ENCODE measurements at regions not wholly inside any gene's neighbourhood (a gene's known extent, or its start where the extent isn't known, plus 50 kb on each side); places are given as distances from the start of the nearest gene placed in this dataset.

DNA sequence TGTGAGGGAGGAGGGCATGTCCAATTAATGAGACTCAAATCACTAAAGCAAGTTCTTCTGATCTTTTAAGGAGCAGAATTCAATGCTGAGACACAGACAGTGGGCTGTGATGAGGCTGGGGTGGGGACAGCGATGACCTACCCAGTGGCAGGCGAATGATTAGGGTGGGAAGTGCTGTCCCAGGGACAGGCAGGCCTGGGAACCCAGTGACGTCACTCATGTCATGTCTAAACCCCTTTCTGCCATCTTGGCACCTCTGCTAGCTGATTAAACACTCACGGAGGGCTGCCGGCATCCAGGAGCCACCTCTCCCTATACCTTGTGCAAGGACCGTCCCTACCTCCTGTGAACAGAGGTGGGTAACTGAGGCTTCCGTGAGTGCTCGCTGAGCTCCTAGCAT is 1235.2 kb downstream of the TBC1D22A start:
- TF ChIP-seq CTCF (IDR thresholded peaks at IDR 0.05; ENCODE audit: control insufficient read depth, insufficient read depth, low read depth, low read length, missing control alignments) = no peak
- H3K4me3 ChIP-seq (ENCODE audit: control insufficient read depth, low read depth, low read length) = no peak overlapping the region
- no peak for DNase-seq (ENCODE audit: low read depth)

- no peak overlapping the region for H3K4me3 ChIP-seq (ENCODE audit: control insufficient read depth, low read depth, low read length)
- no peak for TF ChIP-seq CTCF (IDR thresholded peaks at IDR 0.05; ENCODE audit: control insufficient read depth, insufficient read depth, low read depth, low read length, missing control alignments)
- no peak for DNase-seq (ENCODE audit: low read depth)
These were observed 1234.7 kb downstream of the TBC1D22A start for GRCh38 chr22:47997052-47997590.

GRCh38 chr22:47996446-47996857 is 1234.0 kb downstream of the TBC1D22A start:
- no peak overlapping the region for H3K4me3 ChIP-seq (ENCODE audit: control insufficient read depth, low read depth, low read length)
- no peak for DNase-seq (ENCODE audit: low read depth)
- TF ChIP-seq CTCF (IDR thresholded peaks at IDR 0.05; ENCODE audit: control insufficient read depth, insufficient read depth, low read depth, low read length, missing control alignments) = no peak

- no peak for TF ChIP-seq CTCF (IDR thresholded peaks at IDR 0.05; ENCODE audit: control insufficient read depth, insufficient read depth, low read depth, low read length, missing control alignments)
- DNase-seq (ENCODE audit: low read depth) = no peak
- no peak overlapping the region for H3K4me3 ChIP-seq (ENCODE audit: control insufficient read depth, low read depth, low read length)
These were observed 1233.3 kb downstream of the TBC1D22A start for GRCh38 chr22:47995718-47996117.

DNA sequence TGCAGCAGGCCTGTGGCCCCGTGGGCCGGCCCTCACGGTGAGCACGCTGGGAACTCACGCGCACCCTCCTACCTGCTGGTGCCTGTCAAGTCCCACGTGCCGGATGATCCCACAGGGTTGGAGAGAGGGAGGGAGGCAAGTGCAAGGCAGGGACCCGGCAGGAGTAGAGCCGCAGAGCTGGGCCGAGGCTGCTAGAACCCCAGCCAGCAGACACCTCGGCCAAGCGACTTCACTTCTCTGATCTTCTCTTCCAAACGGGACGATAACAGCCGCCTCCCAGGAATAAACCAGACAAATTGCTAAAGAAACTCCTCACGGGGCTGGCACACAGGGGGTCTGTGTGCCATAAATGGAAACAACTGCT is 1232.8 kb downstream of the TBC1D22A start:
- H3K4me3 ChIP-seq (ENCODE audit: control insufficient read depth, low read depth, low read length) = no peak overlapping the region
- no peak for TF ChIP-seq CTCF (IDR thresholded peaks at IDR 0.05; ENCODE audit: control insufficient read depth, insufficient read depth, low read depth, low read length, missing control alignments)
- DNase-seq (ENCODE audit: low read depth) = no peak

DNA sequence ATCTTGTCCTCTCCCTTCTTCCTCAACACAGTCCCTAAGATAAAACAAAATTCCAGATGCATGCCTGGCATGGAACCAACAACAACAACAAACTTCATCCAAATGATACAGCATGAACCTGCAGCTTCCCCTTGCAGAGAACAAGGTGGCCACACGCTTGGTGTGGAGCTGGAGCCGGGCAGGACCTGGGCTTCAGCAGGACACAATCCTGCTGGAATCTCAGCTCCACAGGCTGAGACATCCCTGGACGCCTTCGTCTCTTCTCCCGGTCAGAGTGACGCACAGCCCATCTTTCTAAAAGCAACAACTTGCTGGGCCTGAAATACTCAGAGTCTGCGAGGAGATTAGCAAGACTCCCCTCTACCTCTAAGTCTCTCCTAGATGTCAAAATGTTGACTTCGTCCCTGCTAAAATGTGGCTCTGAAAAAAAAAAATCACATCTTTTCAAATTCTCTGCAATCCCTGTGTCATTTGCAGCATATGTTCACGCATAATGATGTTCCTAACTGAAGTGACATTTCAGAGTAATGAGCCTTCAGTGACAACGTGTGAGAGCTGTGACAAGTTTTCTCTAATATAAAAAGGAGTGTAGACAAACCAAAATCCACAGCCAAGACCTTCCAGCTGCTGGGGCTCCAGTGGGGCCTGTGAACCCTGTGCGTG is 1232.3 kb downstream of the TBC1D22A start:
- no peak for TF ChIP-seq CTCF (IDR thresholded peaks at IDR 0.05; ENCODE audit: control insufficient read depth, insufficient read depth, low read depth, low read length, missing control alignments)
- no peak overlapping the region for H3K4me3 ChIP-seq (ENCODE audit: control insufficient read depth, low read depth, low read length)
- no peak for DNase-seq (ENCODE audit: low read depth)

Data from AG09309 (cell line).